H9 (cell line): ENCODE measurements at regions not wholly inside any gene's neighbourhood (a gene's known extent, or its start where the extent isn't known, plus 50 kb on each side); places are given as distances from the start of the nearest gene placed in this dataset.

Experiments
- DNase-seq: peaks from one replicate; pipeline ENCODE4 v3.0.0-alpha.2; 2017
- H2AFZ ChIP-seq: one replicate; pipeline ENCODE4 v1.6.1; 2013; ENCODE audit warnings: mild to moderate bottlenecking, low read length, control low read depth, moderate library complexity
- H2AK5ac ChIP-seq: 2 replicates; pipeline ENCODE4 v1.6.1; 2013; ENCODE audit warnings: low read length, control low read depth, mixed read lengths; ENCODE audit not compliant: insufficient read length
- H2BK120ac ChIP-seq: one replicate; pipeline ENCODE4 v1.6.1; 2013; ENCODE audit warnings: low read depth, mild to moderate bottlenecking, low read length, control low read depth, inconsistent platforms; ENCODE audit not compliant: poor library complexity, severe bottlenecking
- H2BK12ac ChIP-seq: 2 replicates; pipeline ENCODE4 v1.6.1; 2013; ENCODE audit warnings: low read length, control low read depth, mixed read lengths, low read depth; ENCODE audit not compliant: insufficient read length
- H2BK15ac ChIP-seq: 2 replicates; pipeline ENCODE4 v1.6.1; 2013; ENCODE audit warnings: low read depth, low read length, control low read depth
- H2BK20ac ChIP-seq: one replicate; pipeline ENCODE4 v1.6.1; 2013; ENCODE audit warnings: low read depth, mild to moderate bottlenecking, low read length, control low read depth, inconsistent platforms; ENCODE audit not compliant: poor library complexity, severe bottlenecking
- H2BK5ac ChIP-seq: 2 replicates; pipeline ENCODE4 v1.6.1; 2013; ENCODE audit warnings: low read length, control low read depth, mixed read lengths; ENCODE audit not compliant: insufficient read length
- H3K14ac ChIP-seq: 2 replicates; pipeline ENCODE4 v1.6.1; 2013; ENCODE audit warnings: low read length, control low read depth; ENCODE audit not compliant: insufficient read depth
- H3K18ac ChIP-seq: 2 replicates; pipeline ENCODE4 v1.6.1; 2013; ENCODE audit warnings: low read depth, mild to moderate bottlenecking, mixed read lengths, low read length, control low read depth; ENCODE audit not compliant: insufficient read length
- H3K23ac ChIP-seq: 2 replicates; pipeline ENCODE4 v1.6.1; 2013; ENCODE audit warnings: low read length, control low read depth, mixed read lengths, low read depth; ENCODE audit not compliant: insufficient read length
- H3K23me2 ChIP-seq: 2 replicates; pipeline ENCODE4 v1.6.1; 2013; ENCODE audit warnings: low read depth, mild to moderate bottlenecking, mixed read lengths, low read length, control low read depth; ENCODE audit not compliant: insufficient read length, poor library complexity, severe bottlenecking
- H3K27ac ChIP-seq: 2 replicates; pipeline ENCODE4 v1.5.1; 2013; ENCODE audit warnings: low read length, control low read depth, mixed read lengths, low read depth; ENCODE audit not compliant: insufficient read length
- H3K27me3 ChIP-seq: 2 replicates; pipeline ENCODE4 v1.6.1; 2013; ENCODE audit warnings: low read length, control low read depth, inconsistent platforms; ENCODE audit not compliant: insufficient read depth
- H3K4ac ChIP-seq: 2 replicates; pipeline ENCODE4 v1.6.1; 2013; ENCODE audit warnings: low read depth, mild to moderate bottlenecking, control low read depth, inconsistent platforms, low read length, moderate library complexity
- H3K4me1 ChIP-seq: 2 replicates; pipeline ENCODE4 v1.6.1; 2013; ENCODE audit warnings: low read length, control low read depth, inconsistent platforms; ENCODE audit not compliant: insufficient read depth
- H3K4me2 ChIP-seq: 2 replicates; pipeline ENCODE4 v1.6.1; 2013; ENCODE audit warnings: low read length, control low read depth, mixed read lengths; ENCODE audit not compliant: insufficient read length, insufficient read depth
- H3K56ac ChIP-seq: 2 replicates; pipeline ENCODE4 v1.6.1; 2013; ENCODE audit warnings: low read depth, mild to moderate bottlenecking, mixed read lengths, low read length, control low read depth; ENCODE audit not compliant: insufficient read length
- H3K79me1 ChIP-seq: 2 replicates; pipeline ENCODE4 v1.6.1; 2013; ENCODE audit warnings: low read depth, mild to moderate bottlenecking, moderate library complexity, low read length, control low read depth, inconsistent platforms; ENCODE audit not compliant: insufficient read depth, poor library complexity, severe bottlenecking
- H3K79me2 ChIP-seq: 2 replicates; pipeline ENCODE4 v1.6.1; 2013; ENCODE audit warnings: low read length, control low read depth, inconsistent platforms; ENCODE audit not compliant: insufficient read depth
- H3K9ac ChIP-seq: 2 replicates; pipeline ENCODE4 v1.6.1; 2013; ENCODE audit warnings: low read length, control low read depth, mixed read lengths; ENCODE audit not compliant: insufficient read length; ENCODE audit errors: extremely low read depth
- H3K9me3 ChIP-seq: one replicate; pipeline ENCODE4 v1.6.1; 2013; ENCODE audit warnings: low read depth, low read length, inconsistent platforms; ENCODE audit not compliant: control insufficient read depth
- H3T11ph ChIP-seq: one replicate; pipeline ENCODE4 v1.6.1; 2013; ENCODE audit warnings: mild to moderate bottlenecking, low read length, control low read depth, inconsistent platforms
- H4K20me1 ChIP-seq: one replicate; pipeline ENCODE4 v1.6.1; 2013; ENCODE audit not compliant: control insufficient read depth, insufficient read length, insufficient read depth
- H4K5ac ChIP-seq: 2 replicates; pipeline ENCODE4 v1.6.1; 2013; ENCODE audit warnings: low read depth, mild to moderate bottlenecking, mixed read lengths, low read length, control low read depth; ENCODE audit not compliant: insufficient read length
- H4K8ac ChIP-seq: replicated peaks from 2 replicates; pipeline ENCODE4 v1.6.1; 2013; ENCODE audit warnings: low read length, control low read depth, mixed read lengths, low read depth; ENCODE audit not compliant: insufficient read length
- H4K91ac ChIP-seq: 2 replicates; pipeline ENCODE4 v1.6.1; 2013; ENCODE audit warnings: low read depth, mild to moderate bottlenecking, moderate library complexity, mixed read lengths, low read length, control low read depth; ENCODE audit not compliant: insufficient read length
- H3K27ac Mint-ChIP-seq, 3 experiments: 2 replicates in 2 of 3; 3 replicates in 1 of 3; pipeline ENCODE4 v1.8.0; 2020 to 2021; ENCODE audit warnings: mixed read lengths in 3 of 3, mild to moderate bottlenecking in 1 of 3, moderate library complexity in 1 of 3
- H3K27me3 Mint-ChIP-seq: 2 replicates; pipeline ENCODE4 v1.8.0; 2021; ENCODE audit warnings: low read depth, mild to moderate bottlenecking, moderate library complexity, mixed read lengths
- H3K36me3 Mint-ChIP-seq, 3 experiments: 2 replicates in 2 of 3; 3 replicates in 1 of 3; pipeline ENCODE4 v1.8.0; 2020 to 2021; ENCODE audit warnings: low read depth in 3 of 3, mixed read lengths in 3 of 3; ENCODE audit not compliant: insufficient read depth in 1 of 3
- H3K4me1 Mint-ChIP-seq, 2 experiments: 2 replicates each; pipeline ENCODE4 v1.8.0; 2020; ENCODE audit warnings: mixed read lengths in 2 of 2
- H3K4me3 Mint-ChIP-seq, 2 experiments: 2 replicates in 1 of 2; 3 replicates in 1 of 2; pipeline ENCODE4 v1.8.0; 2020 to 2021; ENCODE audit warnings: mild to moderate bottlenecking in 2 of 2, mixed read lengths in 2 of 2, moderate library complexity in 1 of 2
- H3K9me3 Mint-ChIP-seq, 2 experiments: 2 replicates in 1 of 2; 3 replicates in 1 of 2; pipeline ENCODE4 v1.8.0; 2020; ENCODE audit warnings: mild to moderate bottlenecking in 2 of 2, mixed read lengths in 2 of 2, moderate library complexity in 1 of 2
- CTCF ChIP-seq: fragments of 200-600 bp; sonication (generic); conservative IDR thresholded peaks from 3 replicates; pipeline ENCODE4 v1.8.0; 2021; ENCODE audit warnings: antibody characterized with exemption, mild to moderate bottlenecking
- WGBS: extraction: QIAGEN DNeasy Blood & Tissue Kit; methylation state at CpG from one replicate; pipeline ENCODE4 v1.1.7; 2013; ENCODE audit warnings: missing lambda C conversion rate, low lambda C conversion rate, mixed read lengths; ENCODE audit not compliant: insufficient read length; ENCODE audit errors: extremely low coverage; 5-methylcytosine and 5-hydroxymethylcytosine counted together

GRCh38 chr6:98352348-98352747 is 482.0 kb upstream of the POU3F2 start:
- H3K9me3 ChIP-seq, result no peaks in the 10 kb centered on the region
- H2AFZ ChIP-seq, result no peak overlapping the region
- DNase-seq, result no peak
- peaks cover 7 to 9% of the 10 kb centered on the region in 2 experiments for H3K4me1 Mint-ChIP-seq
- H4K91ac ChIP-seq, result no peak overlapping the region
- no peaks in the 10 kb centered on the region for H3K79me1 ChIP-seq
- no peak overlapping the region for H3K23ac ChIP-seq
- H2BK20ac ChIP-seq, result no peak overlapping the region
- H4K8ac ChIP-seq, result no peak overlapping the region
- H3K9me3 Mint-ChIP-seq, result no peaks in the 10 kb centered on the region
- H2BK120ac ChIP-seq, result no peak overlapping the region
- H4K5ac ChIP-seq, result no peak overlapping the region
- no peaks in the 10 kb centered on the region for H3K36me3 Mint-ChIP-seq
- no CpG with 5 or more reads among the region's 2 CpGs for WGBS
- TF ChIP-seq CTCF, result no peak
- H2BK12ac ChIP-seq, result no peak overlapping the region
- no peak overlapping the region for H3K18ac ChIP-seq
- no peaks in the 10 kb centered on the region for H3K4me1 ChIP-seq
- no peaks in the 10 kb centered on the region for H3K27me3 Mint-ChIP-seq
- no peak overlapping the region for H2BK5ac ChIP-seq
- no peak overlapping the region for H2AK5ac ChIP-seq
- no peak overlapping the region for H3K9ac ChIP-seq
- H3K27ac ChIP-seq, result no peak overlapping the region
- H3K27me3 ChIP-seq, result no peaks in the 10 kb centered on the region
- no peaks in the 10 kb centered on the region for H4K20me1 ChIP-seq
- no peak overlapping the region for H3K14ac ChIP-seq
- H3K56ac ChIP-seq, result no peak overlapping the region
- H3K4me3 Mint-ChIP-seq, result no peak overlapping the region
- H3K23me2 ChIP-seq, result no peaks in the 10 kb centered on the region
- no peak overlapping the region for H3K27ac Mint-ChIP-seq
- no peak overlapping the region for H3K4ac ChIP-seq
- H3T11ph ChIP-seq, result no peak overlapping the region
- H3K79me2 ChIP-seq, result no peaks in the 10 kb centered on the region
- no peak overlapping the region for H2BK15ac ChIP-seq
- H3K4me2 ChIP-seq, result no peak overlapping the region
